Stimulated activated naive CD8-positive, alpha-beta T cell treated with anti-CD3 and anti-CD28 coated beads, Interleukin-15, amount 100 ng/mL, for 72 hours (primary cell): ENCODE measurements at regions not wholly inside any gene's neighbourhood (a gene's known extent, or its start where the extent isn't known, plus 50 kb on each side); places are given as distances from the start of the nearest gene placed in this dataset.
"Not testable (repeated sequence)": the region's sequence is repeated elsewhere in the genome, so short reads cannot be mapped to it uniquely, and the experiment has no call there.

Experiments used
- ATAC-seq: fragments of 150-1000 bp; cut with Tn5 transposase; 2 replicates; pipeline ENCODE4 v1.10.0; 2021; ENCODE audit warnings: mild to moderate bottlenecking, moderate library complexity
- DNase-seq, 2 donors: peaks; one replicate each; pipeline ENCODE4 v3.0.0; 2021 to 2022
- H3K27ac Mint-ChIP-seq, 2 donors: one replicate each; pipeline ENCODE4 v1.8.0; 2022; ENCODE audit warnings: mild to moderate bottlenecking in 2 of 2, mixed read lengths in 2 of 2, moderate library complexity in 2 of 2
- H3K27me3 Mint-ChIP-seq: one replicate; pipeline ENCODE4 v1.8.0; 2022; ENCODE audit warnings: mixed read lengths
- H3K4me1 Mint-ChIP-seq: one replicate; pipeline ENCODE4 v1.8.0; 2022; ENCODE audit warnings: mild to moderate bottlenecking, mixed read lengths
- H3K4me3 Mint-ChIP-seq, 2 donors: one replicate each; pipeline ENCODE4 v1.8.0; 2022; ENCODE audit warnings: mild to moderate bottlenecking in 2 of 2, mixed read lengths in 2 of 2, moderate library complexity in 1 of 2
- H3K9me3 Mint-ChIP-seq, 2 donors: one replicate each; pipeline ENCODE4 v1.8.0; 2022; ENCODE audit warnings: mixed read lengths in 2 of 2

GRCh38 chr5:74462356-74462755, 178.2 kb downstream of the ENC1 start:
- H3K27ac Mint-ChIP-seq, result no peak overlapping the region
- DNase-seq (no peak), ATAC-seq (no peak)
- peaks cover 10% of the 10 kb centered on the region for H3K27me3 Mint-ChIP-seq
- no peak overlapping the region for H3K4me3 Mint-ChIP-seq
- H3K4me1 Mint-ChIP-seq, result no peaks in the 10 kb centered on the region
- H3K9me3 Mint-ChIP-seq, result no peaks in the 10 kb centered on the region

DNA sequence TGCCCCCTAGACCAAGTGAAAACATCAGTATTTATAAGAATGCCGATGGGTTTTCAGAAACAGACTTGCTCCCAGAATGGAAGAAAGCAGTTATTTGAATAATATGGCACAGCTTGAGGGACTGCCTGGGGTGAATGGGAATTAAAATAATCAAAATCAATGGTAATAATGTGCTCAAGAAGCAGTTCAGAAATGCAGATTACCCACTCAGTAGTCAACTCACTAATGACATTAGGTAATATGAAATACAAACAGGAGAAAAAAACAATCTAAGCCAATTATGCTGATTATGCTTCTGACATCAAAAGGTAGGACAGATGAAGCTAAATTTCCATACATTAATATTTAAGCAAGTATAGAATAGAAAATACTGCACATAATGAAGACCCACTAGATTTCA, 179.3 kb downstream of the ENC1 start:
- Mint-ChIP-seq H3K27ac (no peak overlapping the region), H3K9me3 (no peaks in the 10 kb centered on the region), H3K4me1 (no peaks in the 10 kb centered on the region), H3K27me3 (peaks cover 10% of the 10 kb centered on the region), H3K4me3 (no peak overlapping the region)
- DNase-seq, result no peak
- ATAC-seq, result no peak

DNA sequence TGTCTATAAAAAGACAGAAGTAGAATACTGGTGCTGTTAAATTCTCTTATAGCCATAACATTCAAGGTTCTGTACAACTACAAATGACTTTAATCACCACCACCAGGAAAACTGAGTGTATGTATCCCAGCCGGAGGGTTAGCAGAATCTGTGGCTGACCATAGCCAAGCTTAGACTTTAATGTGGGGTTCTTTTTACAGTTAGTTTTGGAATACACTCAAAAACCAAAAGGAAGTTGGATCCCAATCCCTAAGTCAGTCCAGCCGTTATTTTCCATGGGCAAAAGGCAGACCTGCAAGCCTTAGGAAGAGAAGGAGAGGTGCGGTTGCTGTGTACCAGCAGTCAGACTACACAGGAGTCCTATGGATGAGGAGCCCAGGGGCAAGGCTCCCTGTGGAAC, 179.8 kb downstream of the ENC1 start:
- no peak overlapping the region for H3K27ac Mint-ChIP-seq
- ATAC-seq (no peak), DNase-seq (no peak)
- no peak overlapping the region for H3K4me3 Mint-ChIP-seq
- H3K27me3 Mint-ChIP-seq, result peaks cover 10% of the 10 kb centered on the region
- no peaks in the 10 kb centered on the region for H3K9me3 Mint-ChIP-seq
- H3K4me1 Mint-ChIP-seq, result no peaks in the 10 kb centered on the region

- no peaks in the 10 kb centered on the region for H3K4me1 Mint-ChIP-seq
- H3K9me3 Mint-ChIP-seq, result no peaks in the 10 kb centered on the region
- H3K27me3 Mint-ChIP-seq, result peaks cover 10% of the 10 kb centered on the region
- H3K4me3 Mint-ChIP-seq, result no peak overlapping the region
- no peak overlapping the region for H3K27ac Mint-ChIP-seq
- ATAC-seq (no peak), DNase-seq (no peak)
These were observed 180.5 kb downstream of the ENC1 start for GRCh38 chr5:74459984-74460383.

DNA sequence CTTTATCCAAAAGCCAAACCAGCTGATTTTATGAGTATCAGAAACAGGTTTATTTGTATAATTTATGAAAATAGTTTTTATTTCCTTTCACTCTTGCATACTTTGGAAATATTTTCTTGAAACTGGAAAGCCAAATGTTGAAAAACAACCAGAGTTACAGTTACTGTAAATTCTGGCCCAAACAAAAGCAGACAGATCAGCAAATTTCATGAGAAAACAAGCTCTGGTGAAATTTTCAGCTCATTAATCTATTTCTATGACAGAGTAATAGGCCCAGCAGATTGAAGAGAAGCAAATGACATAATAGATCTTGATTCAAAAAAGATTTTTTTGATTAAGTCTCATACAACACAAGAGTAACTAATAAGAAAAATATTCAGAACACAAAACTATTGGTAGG, 182.7 kb downstream of the ENC1 start:
- peaks cover 5% of the 10 kb centered on the region for H3K27me3 Mint-ChIP-seq
- no peak for DNase-seq
- H3K9me3 Mint-ChIP-seq, result no peaks in the 10 kb centered on the region
- no peak overlapping the region for H3K27ac Mint-ChIP-seq
- no peaks in the 10 kb centered on the region for H3K4me1 Mint-ChIP-seq
- no peak overlapping the region for H3K4me3 Mint-ChIP-seq
- no peak for ATAC-seq

GRCh38 chr5:74454263-74455030, 186.1 kb downstream of the ENC1 start:
- Mint-ChIP-seq H3K27me3 (peaks cover 8% of the 10 kb centered on the region), H3K4me1 (no peaks in the 10 kb centered on the region), H3K27ac (no peak overlapping the region), H3K4me3 (no peak overlapping the region), H3K9me3 (no peaks in the 10 kb centered on the region)
- no peak for ATAC-seq
- no peak for DNase-seq

GRCh38 chr5:74452856-74453255, 187.7 kb downstream of the ENC1 start:
- Mint-ChIP-seq H3K27me3 (peaks cover 8% of the 10 kb centered on the region), H3K4me3 (no peak overlapping the region), H3K9me3 (no peaks in the 10 kb centered on the region), H3K4me1 (no peaks in the 10 kb centered on the region), H3K27ac (no peak overlapping the region)
- no peak for DNase-seq
- no peak for ATAC-seq

DNA sequence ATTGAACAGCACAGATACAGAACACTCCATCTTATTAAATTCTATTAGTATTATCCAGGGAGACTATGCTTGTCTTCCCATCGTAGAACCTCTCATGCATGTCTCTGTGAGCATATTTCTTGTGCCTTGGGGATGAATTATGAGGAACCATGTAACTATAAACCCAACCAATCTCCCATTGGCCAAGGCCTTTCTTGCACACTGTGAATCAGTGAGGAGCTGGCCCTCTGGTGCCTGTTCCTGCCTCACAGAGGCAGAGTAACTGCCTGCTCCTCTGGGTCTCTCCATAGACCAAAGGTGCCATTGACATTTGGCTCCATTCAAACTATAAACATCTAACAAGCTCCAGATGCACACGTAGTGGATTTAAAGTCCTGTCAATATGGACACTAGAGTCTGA, 190.4 kb downstream of the ENC1 start:
- no peaks in the 10 kb centered on the region for H3K4me1 Mint-ChIP-seq
- DNase-seq (no peak), ATAC-seq (no peak)
- no peak overlapping the region for H3K4me3 Mint-ChIP-seq
- no peak overlapping the region for H3K27ac Mint-ChIP-seq
- H3K9me3 Mint-ChIP-seq, result no peaks in the 10 kb centered on the region
- H3K27me3 Mint-ChIP-seq, result peaks cover 8% of the 10 kb centered on the region

DNA sequence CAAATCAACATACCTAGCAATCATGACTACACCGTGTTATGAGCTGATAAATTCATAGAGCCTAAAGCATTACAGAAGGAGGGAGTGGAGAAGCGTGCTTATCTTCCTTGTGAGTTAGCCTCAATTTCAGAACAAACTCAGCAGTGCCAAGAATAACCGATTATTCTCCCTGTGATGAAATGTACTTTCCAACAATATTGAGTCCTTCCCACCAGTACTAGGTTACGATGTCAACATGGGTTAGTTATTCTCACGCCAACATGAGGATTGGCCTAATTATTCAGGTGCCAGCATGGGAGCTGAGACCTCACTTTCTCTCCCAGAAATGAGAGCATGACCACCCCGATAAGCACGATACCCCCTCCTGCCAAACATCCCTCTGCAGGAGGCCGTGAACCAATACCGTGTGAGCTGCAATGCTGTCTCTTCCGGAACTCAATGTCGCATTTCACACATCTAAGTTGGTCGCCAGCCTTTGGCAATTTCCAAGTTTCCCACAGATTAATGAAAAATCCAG, 193.7 kb downstream of the ENC1 start:
- Mint-ChIP-seq H3K27ac (no peak overlapping the region), H3K9me3 (no peaks in the 10 kb centered on the region), H3K27me3 (no peaks in the 10 kb centered on the region), H3K4me1 (no peaks in the 10 kb centered on the region), H3K4me3 (no peak overlapping the region)
- no peak for ATAC-seq
- DNase-seq, result no peak

DNA sequence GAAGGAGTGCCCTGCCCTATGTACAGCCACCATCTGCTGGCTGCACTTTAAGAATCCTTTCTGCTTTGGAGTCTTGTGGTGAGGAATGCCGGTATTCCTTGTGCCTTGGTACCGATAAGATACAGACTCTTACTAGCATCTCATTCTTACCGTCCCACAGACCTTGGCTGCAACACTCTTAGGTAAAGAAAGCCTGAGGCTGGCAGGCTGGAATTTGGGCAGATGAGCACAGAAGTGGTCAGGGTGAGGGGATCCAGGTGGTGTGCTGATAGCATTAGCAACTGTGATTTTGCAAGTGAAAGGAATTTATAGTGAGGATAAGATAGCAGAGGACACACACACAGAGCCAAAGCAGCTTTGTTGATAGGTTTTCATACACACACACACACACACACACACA, 198.1 kb downstream of the ENC1 start:
- DNase-seq, result no peak
- no peak overlapping the region for H3K27ac Mint-ChIP-seq
- no peak for ATAC-seq
- H3K4me1 Mint-ChIP-seq, result no peaks in the 10 kb centered on the region
- no peaks in the 10 kb centered on the region for H3K9me3 Mint-ChIP-seq
- no peak overlapping the region for H3K4me3 Mint-ChIP-seq
- no peaks in the 10 kb centered on the region for H3K27me3 Mint-ChIP-seq

- Mint-ChIP-seq H3K4me1 (no peaks in the 10 kb centered on the region), H3K9me3 (peaks cover 0 to under 1% of the 10 kb centered on the region in 2 donors), H3K4me3 (no peak overlapping the region), H3K27me3 (peaks cover 1% of the 10 kb centered on the region), H3K27ac (no peak overlapping the region)
- ATAC-seq (no peak), DNase-seq (no peak)
These were observed 198.9 kb downstream of the ENC1 start for GRCh38 chr5:74441616-74442015.

GRCh38 chr5:74440341-74440740, 200.2 kb downstream of the ENC1 start:
- H3K27me3 Mint-ChIP-seq, result peaks cover 11% of the 10 kb centered on the region
- H3K4me1 Mint-ChIP-seq, result no peaks in the 10 kb centered on the region
- no peak overlapping the region for H3K4me3 Mint-ChIP-seq
- no peak overlapping the region for H3K27ac Mint-ChIP-seq
- DNase-seq (no peak), ATAC-seq (no peak)
- peaks cover 0 to 7% of the 10 kb centered on the region in 2 donors for H3K9me3 Mint-ChIP-seq

DNA sequence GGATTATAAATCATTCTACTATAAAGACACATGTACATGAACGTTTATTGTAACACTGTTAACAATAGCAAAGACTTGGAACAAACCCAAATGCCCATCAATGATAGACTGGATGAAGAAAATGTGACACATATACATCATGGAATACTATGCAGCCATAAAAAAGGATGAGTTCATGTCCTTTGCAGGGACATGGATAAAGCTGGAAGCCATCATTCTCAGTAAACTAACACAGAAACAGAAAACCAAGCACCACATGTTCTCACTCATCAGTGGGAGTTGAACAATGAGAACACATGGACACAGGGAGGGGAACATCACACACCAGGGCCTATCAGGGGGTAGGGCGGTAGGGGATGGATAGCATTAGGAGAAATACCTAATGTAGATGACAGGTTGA, 202.7 kb downstream of the ENC1 start:
- H3K27ac Mint-ChIP-seq, H3K9me3 Mint-ChIP-seq, H3K4me3 Mint-ChIP-seq, DNase-seq, H3K4me1 Mint-ChIP-seq, ATAC-seq: not testable (repeated sequence)
- H3K27me3 Mint-ChIP-seq, result peaks cover 30% of the 10 kb centered on the region

DNA sequence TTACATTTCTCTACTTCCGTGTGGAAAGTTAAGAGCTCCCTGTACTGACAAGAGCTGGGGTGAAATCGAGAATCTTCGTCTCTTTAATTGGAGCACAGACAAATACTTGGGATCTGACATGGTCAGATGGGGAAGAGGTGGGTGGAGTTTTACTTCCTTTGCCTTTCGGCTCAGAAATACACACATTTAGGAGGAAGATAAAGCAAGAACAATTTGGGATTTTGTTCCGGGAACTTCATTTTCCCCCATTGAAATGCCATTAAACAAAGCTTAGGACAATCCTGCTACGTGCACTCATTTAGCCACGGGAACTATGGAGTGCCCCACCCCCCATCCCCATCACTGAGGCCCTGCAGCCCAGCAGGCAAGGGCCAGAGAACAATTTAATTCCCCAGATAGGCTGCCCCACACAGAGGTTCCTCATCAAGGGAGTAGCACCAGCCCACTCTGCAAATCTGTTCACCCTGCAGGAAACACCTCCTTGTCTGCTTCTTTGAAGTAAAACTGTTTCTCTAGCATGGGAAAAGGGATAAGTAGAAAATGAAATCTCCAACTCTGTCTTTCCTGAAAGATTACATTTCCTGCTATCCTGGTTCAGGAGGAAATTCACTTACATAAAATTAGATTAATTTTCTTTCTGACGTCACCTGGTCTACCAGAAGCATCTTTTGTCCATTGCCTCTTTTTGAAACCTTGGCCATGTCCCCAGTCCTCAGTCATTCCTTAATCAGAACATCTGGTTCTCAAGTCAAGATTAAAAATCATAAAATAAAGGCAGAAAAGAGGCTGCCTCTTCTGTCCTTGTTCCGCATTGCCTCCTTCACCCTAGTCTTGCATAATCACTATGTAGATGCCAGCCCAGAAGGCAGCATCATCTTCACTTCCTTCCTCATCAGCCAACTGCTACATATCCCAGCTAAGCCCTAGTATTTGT, 206.4 kb downstream of the ENC1 start:
- Mint-ChIP-seq H3K4me1 (no peaks in the 10 kb centered on the region), H3K4me3 (no peak overlapping the region), H3K9me3 (peaks cover 0 to 7% of the 10 kb centered on the region in 2 donors), H3K27ac (no peak overlapping the region), H3K27me3 (peaks cover 59% of the 10 kb centered on the region)
- ATAC-seq (no peak), DNase-seq (no peak)

DNA sequence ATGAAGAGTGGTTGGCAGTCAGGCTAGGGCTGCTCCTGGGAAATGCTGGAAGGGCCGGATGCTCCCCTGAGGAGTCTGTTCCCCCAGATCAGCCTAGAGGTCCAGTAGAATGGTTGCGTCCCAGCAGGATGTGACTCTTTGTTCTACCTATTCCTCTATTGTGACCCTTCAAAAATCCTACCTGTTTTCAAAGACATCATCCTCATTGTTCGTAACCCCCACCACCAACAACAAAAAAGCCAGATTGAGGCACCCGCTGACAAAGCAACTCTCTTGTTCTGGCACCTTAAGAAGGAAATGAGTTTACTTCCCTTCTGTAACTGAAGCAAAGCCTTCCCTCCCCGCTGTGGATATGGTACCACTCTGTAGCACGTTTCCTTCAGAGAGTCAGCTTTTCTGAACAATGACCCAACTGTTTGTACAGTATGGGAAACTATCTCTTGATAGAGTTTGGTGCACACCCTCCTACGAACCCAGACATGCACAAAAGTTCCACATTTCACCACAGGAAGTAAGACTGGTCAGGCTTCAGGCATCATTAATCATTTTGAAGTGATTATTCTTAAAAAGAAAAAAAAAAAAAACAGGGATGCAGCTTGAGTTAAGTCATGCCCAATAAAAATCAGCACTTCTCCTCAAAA, 207.2 kb downstream of the ENC1 start:
- ATAC-seq (no peak), DNase-seq (no peak)
- Mint-ChIP-seq H3K4me3 (no peak overlapping the region), H3K27ac (no peak overlapping the region), H3K4me1 (no peaks in the 10 kb centered on the region), H3K27me3 (peaks cover 59% of the 10 kb centered on the region), H3K9me3 (peaks cover 0 to 7% of the 10 kb centered on the region in 2 donors)

GRCh38 chr5:74432721-74433120, 207.8 kb downstream of the ENC1 start:
- Mint-ChIP-seq H3K4me1 (no peaks in the 10 kb centered on the region), H3K4me3 (no peak overlapping the region), H3K27ac (no peak overlapping the region), H3K27me3 (peaks cover 59% of the 10 kb centered on the region), H3K9me3 (peaks cover 0 to 7% of the 10 kb centered on the region in 2 donors)
- ATAC-seq (no peak), DNase-seq (no peak)
